ENCODE measurements at regions not wholly inside any gene's neighbourhood (a gene's known extent, or its start where the extent isn't known, plus 50 kb on each side); places are given as distances from the start of the nearest gene placed in this dataset.

DNA sequence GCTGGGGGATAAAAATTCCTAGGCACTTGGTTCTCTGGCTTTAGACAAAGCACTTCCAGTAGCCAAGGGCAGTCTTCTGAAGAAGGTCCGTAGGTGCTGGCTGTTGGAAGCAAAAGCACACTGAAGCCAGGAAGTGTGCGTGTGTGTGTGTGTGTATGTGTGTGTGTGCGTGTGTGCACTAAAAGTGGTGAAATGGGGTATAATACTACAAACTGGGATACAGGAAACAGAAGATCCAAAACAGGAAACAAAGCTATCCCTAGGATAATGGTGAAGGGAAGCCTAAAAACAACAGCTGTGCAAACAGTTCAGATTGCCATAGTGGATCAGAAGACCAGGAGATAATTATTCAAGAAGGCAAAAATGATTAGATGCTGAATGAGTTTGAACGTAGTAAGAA is 103.4 kb downstream of the IL20RB start:
- WGBS (ENCODE audit: insufficient coverage), result 100% methylated on average over 2 of the region's 4 CpGs
- CTCF ChIA-PET, result no interaction called here
- Histone ChIP-seq H3K9me3 (ENCODE audit: control extremely low read depth in 1 of 5, control insufficient read depth in 4 of 5, insufficient read depth in 2 of 5, low read depth in 1 of 5, low read length in 4 of 5) (no peaks in the 10 kb centered on the region), H3K27ac (ENCODE audit: insufficient read depth in 1 of 2, low read depth in 1 of 2, low read length in 2 of 2, poor library complexity in 1 of 2, severe bottlenecking in 2 of 2) (no peak overlapping the region), H3K27me3 (replicated peaks in 2 of 5; ENCODE audit: control insufficient read depth in 4 of 5, insufficient read depth in 5 of 5, low read length in 4 of 5) (peaks cover 0 to 5% (median 0%) of the 10 kb centered on the region in 5 experiments), H3K4me3 (ENCODE audit: control insufficient read depth in 1 of 7, extremely low read depth in 1 of 7, insufficient read depth in 4 of 7, low read depth in 2 of 7, low read length in 6 of 7) (no peak overlapping the region), H3K4me1 (ENCODE audit: control extremely low read depth in 1 of 4, control insufficient read depth in 4 of 4, insufficient read depth in 4 of 4, low read length in 3 of 4) (no peaks in the 10 kb centered on the region), H3K36me3 (ENCODE audit: control insufficient read depth in 4 of 4, insufficient read depth in 4 of 4, low read length in 3 of 4) (no peaks in the 10 kb centered on the region)
- POLR2A ChIA-PET, result no interaction called here
- no peak for DNase-seq

DNA sequence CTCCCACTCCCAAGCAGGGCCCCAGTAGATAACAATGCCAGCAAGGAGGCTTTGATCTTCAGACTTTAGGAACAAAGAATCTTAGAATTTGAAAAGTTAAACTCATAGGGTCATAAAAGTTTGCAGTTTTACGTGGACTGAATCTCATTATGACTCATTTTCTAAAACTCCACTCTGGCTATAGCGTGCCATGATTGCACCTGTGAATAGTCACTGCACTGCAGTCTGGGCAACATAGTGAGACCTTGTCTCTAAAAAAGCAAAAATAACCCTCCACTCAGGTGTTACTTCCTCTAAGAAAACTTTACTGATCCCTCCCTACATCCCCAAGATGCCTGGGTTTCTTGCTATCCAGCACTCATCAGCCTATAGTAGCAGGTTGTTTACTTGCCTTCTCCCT is 104.5 kb downstream of the IL20RB start:
- no peaks in the 10 kb centered on the region for H3K9me3 ChIP-seq (ENCODE audit: control extremely low read depth in 1 of 5, control insufficient read depth in 4 of 5, insufficient read depth in 2 of 5, low read depth in 1 of 5, low read length in 4 of 5)
- WGBS (ENCODE audit: insufficient coverage), result 95% methylated on average over 2 of the region's 2 CpGs
- no peak overlapping the region for H3K27ac ChIP-seq (ENCODE audit: insufficient read depth in 1 of 2, low read depth in 1 of 2, low read length in 2 of 2, poor library complexity in 1 of 2, severe bottlenecking in 2 of 2)
- no peak overlapping the region for H3K4me3 ChIP-seq (ENCODE audit: control insufficient read depth in 1 of 7, extremely low read depth in 1 of 7, insufficient read depth in 4 of 7, low read depth in 2 of 7, low read length in 6 of 7)
- H3K36me3 ChIP-seq (ENCODE audit: control insufficient read depth in 4 of 4, insufficient read depth in 4 of 4, low read length in 3 of 4), result no peaks in the 10 kb centered on the region
- CTCF ChIA-PET, result no interaction called here
- peaks cover 0 to 5% (median 0%) of the 10 kb centered on the region in 5 experiments for H3K27me3 ChIP-seq (replicated peaks in 2 of 5; ENCODE audit: control insufficient read depth in 4 of 5, insufficient read depth in 5 of 5, low read length in 4 of 5)
- POLR2A ChIA-PET, result no interaction called here
- H3K4me1 ChIP-seq (ENCODE audit: control extremely low read depth in 1 of 4, control insufficient read depth in 4 of 4, insufficient read depth in 4 of 4, low read length in 3 of 4), result no peaks in the 10 kb centered on the region
- no peak for DNase-seq

DNA sequence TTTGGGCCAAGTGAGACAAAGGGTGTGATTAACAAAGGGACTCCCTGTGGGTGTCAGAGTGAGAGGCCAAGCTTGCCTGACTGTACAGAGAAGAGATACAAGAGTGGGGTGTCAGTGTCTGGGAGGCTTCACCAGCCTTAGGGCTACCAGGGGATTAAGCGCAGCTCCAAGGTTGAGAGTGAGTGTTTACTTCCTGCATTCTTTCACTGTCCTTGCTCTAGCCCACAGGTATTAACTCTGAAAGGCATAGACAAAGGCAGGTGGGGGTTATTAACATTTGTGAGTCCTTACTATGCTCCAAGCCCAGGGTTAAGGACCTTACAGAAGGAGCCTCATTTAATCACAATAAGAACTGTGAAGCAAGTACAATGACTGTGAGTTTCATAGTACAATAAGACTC is 107.6 kb downstream of the IL20RB start:
- POLR2A ChIA-PET, result no interaction called here
- CTCF ChIA-PET, result interaction anchor here (0.7 kb wide), 1 partner anchor 79 kb away, joined by 3 read pairs; no protein-coding TSS in a partner anchor
- H3K4me3 ChIP-seq (ENCODE audit: control insufficient read depth in 1 of 7, extremely low read depth in 1 of 7, insufficient read depth in 4 of 7, low read depth in 2 of 7, low read length in 6 of 7), result no peak overlapping the region
- H3K27me3 ChIP-seq (replicated peaks in 2 of 5; ENCODE audit: control insufficient read depth in 4 of 5, insufficient read depth in 5 of 5, low read length in 4 of 5), result peaks cover 0 to 5% (median 0%) of the 10 kb centered on the region in 5 experiments
- no peaks in the 10 kb centered on the region for H3K9me3 ChIP-seq (ENCODE audit: control extremely low read depth in 1 of 5, control insufficient read depth in 4 of 5, insufficient read depth in 2 of 5, low read depth in 1 of 5, low read length in 4 of 5)
- no CpG with 5 or more reads among the region's 1 CpG for WGBS (ENCODE audit: insufficient coverage)
- no peaks in the 10 kb centered on the region for H3K36me3 ChIP-seq (ENCODE audit: control insufficient read depth in 4 of 4, insufficient read depth in 4 of 4, low read length in 3 of 4)
- no peaks in the 10 kb centered on the region for H3K4me1 ChIP-seq (ENCODE audit: control extremely low read depth in 1 of 4, control insufficient read depth in 4 of 4, insufficient read depth in 4 of 4, low read length in 3 of 4)
- no peak for DNase-seq
- no peak overlapping the region for H3K27ac ChIP-seq (ENCODE audit: insufficient read depth in 1 of 2, low read depth in 1 of 2, low read length in 2 of 2, poor library complexity in 1 of 2, severe bottlenecking in 2 of 2)

- 96% methylated on average over 2 of the region's 2 CpGs for WGBS (ENCODE audit: insufficient coverage)
- Histone ChIP-seq H3K27ac (ENCODE audit: insufficient read depth in 1 of 2, low read depth in 1 of 2, low read length in 2 of 2, poor library complexity in 1 of 2, severe bottlenecking in 2 of 2) (no peak overlapping the region), H3K4me3 (ENCODE audit: control insufficient read depth in 1 of 7, extremely low read depth in 1 of 7, insufficient read depth in 4 of 7, low read depth in 2 of 7, low read length in 6 of 7) (no peak overlapping the region), H3K27me3 (replicated peaks in 2 of 5; ENCODE audit: control insufficient read depth in 4 of 5, insufficient read depth in 5 of 5, low read length in 4 of 5) (peaks cover 0 to 5% (median 0%) of the 10 kb centered on the region in 5 experiments), H3K9me3 (ENCODE audit: control extremely low read depth in 1 of 5, control insufficient read depth in 4 of 5, insufficient read depth in 2 of 5, low read depth in 1 of 5, low read length in 4 of 5) (peaks cover 0 to 3% (median 0%) of the 10 kb centered on the region in 5 experiments), H3K36me3 (ENCODE audit: control insufficient read depth in 4 of 4, insufficient read depth in 4 of 4, low read length in 3 of 4) (no peaks in the 10 kb centered on the region), H3K4me1 (ENCODE audit: control extremely low read depth in 1 of 4, control insufficient read depth in 4 of 4, insufficient read depth in 4 of 4, low read length in 3 of 4) (no peaks in the 10 kb centered on the region)
- ChIA-PET POLR2A (no interaction called here), CTCF (no interaction called here)
- no peak for DNase-seq
Measured at GRCh38 chr3:137066092-137066491, 108.3 kb downstream of the IL20RB start.

GRCh38 chr3:137071104-137071503 is 113.3 kb downstream of the IL20RB start:
- POLR2A ChIA-PET, result no interaction called here
- CTCF ChIA-PET, result no interaction called here
- WGBS (ENCODE audit: insufficient coverage), result no CpG with 5 or more reads among the region's 1 CpG
- Histone ChIP-seq H3K4me3 (ENCODE audit: control insufficient read depth in 1 of 7, extremely low read depth in 1 of 7, insufficient read depth in 4 of 7, low read depth in 2 of 7, low read length in 6 of 7) (no peak overlapping the region), H3K27ac (ENCODE audit: insufficient read depth in 1 of 2, low read depth in 1 of 2, low read length in 2 of 2, poor library complexity in 1 of 2, severe bottlenecking in 2 of 2) (no peak overlapping the region), H3K36me3 (ENCODE audit: control insufficient read depth in 4 of 4, insufficient read depth in 4 of 4, low read length in 3 of 4) (no peaks in the 10 kb centered on the region), H3K27me3 (replicated peaks in 2 of 5; ENCODE audit: control insufficient read depth in 4 of 5, insufficient read depth in 5 of 5, low read length in 4 of 5) (peaks cover 0 to 2% (median 0%) of the 10 kb centered on the region in 5 experiments), H3K4me1 (ENCODE audit: control extremely low read depth in 1 of 4, control insufficient read depth in 4 of 4, insufficient read depth in 4 of 4, low read length in 3 of 4) (no peaks in the 10 kb centered on the region), H3K9me3 (ENCODE audit: control extremely low read depth in 1 of 5, control insufficient read depth in 4 of 5, insufficient read depth in 2 of 5, low read depth in 1 of 5, low read length in 4 of 5) (peaks cover 0 to 3% (median 0%) of the 10 kb centered on the region in 5 experiments)
- no peak for DNase-seq

GRCh38 chr3:137075020-137075419 is 117.2 kb downstream of the IL20RB start:
- Histone ChIP-seq H3K27ac (ENCODE audit: insufficient read depth in 1 of 2, low read depth in 1 of 2, low read length in 2 of 2, poor library complexity in 1 of 2, severe bottlenecking in 2 of 2) (no peak overlapping the region), H3K27me3 (replicated peaks in 2 of 5; ENCODE audit: control insufficient read depth in 4 of 5, insufficient read depth in 5 of 5, low read length in 4 of 5) (peaks cover 0 to 2% (median 0%) of the 10 kb centered on the region in 5 experiments), H3K4me1 (ENCODE audit: control extremely low read depth in 1 of 4, control insufficient read depth in 4 of 4, insufficient read depth in 4 of 4, low read length in 3 of 4) (no peaks in the 10 kb centered on the region), H3K36me3 (ENCODE audit: control insufficient read depth in 4 of 4, insufficient read depth in 4 of 4, low read length in 3 of 4) (no peaks in the 10 kb centered on the region), H3K9me3 (ENCODE audit: control extremely low read depth in 1 of 5, control insufficient read depth in 4 of 5, insufficient read depth in 2 of 5, low read depth in 1 of 5, low read length in 4 of 5) (peaks cover 0 to 3% (median 0%) of the 10 kb centered on the region in 5 experiments), H3K4me3 (ENCODE audit: control insufficient read depth in 1 of 7, extremely low read depth in 1 of 7, insufficient read depth in 4 of 7, low read depth in 2 of 7, low read length in 6 of 7) (no peak overlapping the region)
- CTCF ChIA-PET, result no interaction called here
- POLR2A ChIA-PET, result no interaction called here
- DNase-seq, result no peak
- 100% methylated on average over 2 of the region's 2 CpGs for WGBS (ENCODE audit: insufficient coverage)

DNA sequence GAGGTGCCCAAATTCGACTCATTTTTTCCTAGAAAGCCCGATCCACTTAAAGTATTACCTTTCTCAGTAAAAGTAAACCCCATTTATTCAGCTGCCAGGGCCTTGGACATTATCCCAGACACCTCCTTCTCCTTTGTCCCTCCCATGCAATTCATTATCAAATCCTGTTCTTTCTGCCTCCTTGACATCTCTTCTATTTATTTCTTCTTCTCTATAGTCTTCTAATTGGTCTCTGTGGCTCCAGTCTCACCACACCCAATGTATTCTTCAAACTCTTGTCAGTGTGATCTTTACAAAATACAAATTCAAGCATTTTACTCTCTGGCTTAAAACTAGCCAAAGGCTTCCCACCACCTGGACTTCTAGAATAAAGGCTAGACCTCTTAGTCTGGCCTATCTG is 120.3 kb downstream of the IL20RB start:
- H3K27ac ChIP-seq (ENCODE audit: insufficient read depth in 1 of 2, low read depth in 1 of 2, low read length in 2 of 2, poor library complexity in 1 of 2, severe bottlenecking in 2 of 2), result no peak overlapping the region
- no peak for DNase-seq
- no peaks in the 10 kb centered on the region for H3K36me3 ChIP-seq (ENCODE audit: control insufficient read depth in 4 of 4, insufficient read depth in 4 of 4, low read length in 3 of 4)
- CTCF ChIA-PET, result no interaction called here
- H3K27me3 ChIP-seq (replicated peaks in 2 of 5; ENCODE audit: control insufficient read depth in 4 of 5, insufficient read depth in 5 of 5, low read length in 4 of 5), result peaks cover 0 to 6% (median 0%) of the 10 kb centered on the region in 5 experiments
- H3K9me3 ChIP-seq (ENCODE audit: control extremely low read depth in 1 of 5, control insufficient read depth in 4 of 5, insufficient read depth in 2 of 5, low read depth in 1 of 5, low read length in 4 of 5), result no peaks in the 10 kb centered on the region
- no peaks in the 10 kb centered on the region for H3K4me1 ChIP-seq (ENCODE audit: control extremely low read depth in 1 of 4, control insufficient read depth in 4 of 4, insufficient read depth in 4 of 4, low read length in 3 of 4)
- POLR2A ChIA-PET, result no interaction called here
- 100% methylated on average over 2 of the region's 2 CpGs for whole genome bisulfite sequencing (ENCODE audit: insufficient coverage)
- no peak overlapping the region for H3K4me3 ChIP-seq (ENCODE audit: control insufficient read depth in 1 of 7, extremely low read depth in 1 of 7, insufficient read depth in 4 of 7, low read depth in 2 of 7, low read length in 6 of 7)
